PFSK-1 (cell line): ENCODE measurements at regions not wholly inside any gene's neighbourhood (a gene's known extent, or its start where the extent isn't known, plus 50 kb on each side); places are given as distances from the start of the nearest gene placed in this dataset.

ENCODE experiments used
- FOXP2 ChIP-seq: optimal IDR thresholded peaks from 2 replicates; pipeline ENCODE3; 2011; ENCODE audit warnings: borderline replicate concordance, control low read depth, inconsistent platforms; ENCODE audit not compliant: insufficient read depth; ENCODE audit errors: extremely low read length, extremely low read depth
- POLR2AphosphoS5 ChIP-seq: IDR thresholded peaks from 2 replicates; pipeline ENCODE4 v1.6.1; 2012; ENCODE audit warnings: low read depth, mild to moderate bottlenecking, control low read depth, low read length, moderate library complexity
- REST ChIP-seq, 2 experiments: IDR thresholded peaks; 2 replicates each; pipeline versions ENCODE4 v1.6.1 to v1.8.0; 2011 to 2012; ENCODE audit warnings: low read depth in 2 of 2, low read length in 2 of 2, control low read depth in 1 of 2, inconsistent platforms in 1 of 2, mild to moderate bottlenecking in 1 of 2, moderate library complexity in 1 of 2; ENCODE audit not compliant: insufficient read depth in 1 of 2
- SIN3A ChIP-seq: IDR thresholded peaks from 2 replicates; pipeline ENCODE4 v1.6.1; 2012; ENCODE audit warnings: mild to moderate bottlenecking, low read length, moderate library complexity, borderline replicate concordance; ENCODE audit not compliant: insufficient read depth
- TAF1 ChIP-seq: IDR thresholded peaks from 2 replicates; pipeline ENCODE4 v1.6.1; 2012; ENCODE audit warnings: low read length, control low read depth, borderline replicate concordance; ENCODE audit not compliant: insufficient read depth

DNA sequence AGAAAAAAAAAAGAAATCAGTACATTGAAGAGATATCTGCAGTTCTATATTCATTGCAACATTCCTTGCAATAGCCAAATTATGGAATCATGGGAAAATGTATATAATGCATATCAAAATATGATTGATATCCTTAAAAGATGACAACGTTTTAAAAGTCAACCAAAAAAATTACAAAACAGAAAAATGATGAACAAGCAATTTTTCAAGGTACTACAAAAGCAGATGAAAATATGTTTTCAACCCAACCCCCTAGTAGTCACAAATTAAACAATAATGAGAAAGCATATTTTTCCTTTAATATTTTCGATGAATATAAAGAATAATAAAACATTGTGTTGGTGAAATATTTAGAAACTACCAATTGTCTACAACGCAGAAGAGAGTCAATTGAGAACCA, 497.6 kb downstream of the MEI4 start:
- TF ChIP-seq REST (IDR thresholded peaks at IDR 0.05; ENCODE audit: insufficient read depth in 1 of 2, low read depth in 2 of 2, low read length in 2 of 2): no peak
- no peak for TF ChIP-seq TAF1
- TF ChIP-seq POLR2AphosphoS5: no peak
- TF ChIP-seq SIN3A: no peak
- no peak for TF ChIP-seq FOXP2
